HepG2 (cell line): ENCODE measurements at regions not wholly inside any gene's neighbourhood (a gene's known extent, or its start where the extent isn't known, plus 50 kb on each side); places are given as distances from the start of the nearest gene placed in this dataset.

Experiments
- ATAC-seq: fragments of 200-7000 bp; cut with Tn5 transposase; 3 replicates; pipeline ENCODE4 v1.9.1; 2020; ENCODE audit warnings: mild to moderate bottlenecking, moderate library complexity
- BruUV-seq: library from RNA; stranded (reverse); fragments of 400-500 nt; replicated peaks from 2 replicates; lab custom pipeline; 2021; lab: Mats Ljungman, UMichigan
- CTCF ChIA-PET: fragments of 300-600 bp; formaldehyde crosslinking; extraction: SDS; loops from one replicate; lab custom pipeline; 2021; ENCODE audit warnings: low total read pairs, inconsistent platforms, low intra/inter-chr PET ratio; lab: Yijun Ruan, JAX
- POLR2A ChIA-PET: fragments of 350-600 bp; sonication (Branson Sonifier 250); formaldehyde crosslinking; loops from one replicate; lab custom pipeline; 2020; ENCODE audit warnings: antibody characterized with exemption, inconsistent platforms; lab: Yijun Ruan, JAX
- DNase-seq: peaks from one replicate; pipeline ENCODE4 v3.0.0-alpha.2; 2015; ENCODE audit warnings: low spot score
- FAIRE-seq: peaks from 3 replicates; lab custom pipeline; 2011; peaks lifted over from hg19 to GRCh38; lab: Jason Lieb, UNC
- H2AFZ ChIP-seq: one replicate; pipeline ENCODE4 v1.6.1; 2011; ENCODE audit warnings: low read length, inconsistent platforms
- H3K27ac ChIP-seq: fragments of 300-600 bp; 3 replicates; pipeline ENCODE4 v1.8.0; 2011; ENCODE audit warnings: mixed run types, mild to moderate bottlenecking, mixed read lengths, low read length, inconsistent platforms; ENCODE audit not compliant: insufficient read depth; ENCODE audit errors: extremely low read length
- H3K27me3 ChIP-seq, 2 experiments: fragments of 200-600 bp in 1 of 2; 2 replicates in 1 of 2; 3 replicates in 1 of 2; pipeline versions ENCODE4 v1.6.0 to v1.8.0; 2011; ENCODE audit warnings: low read length in 2 of 2, mild to moderate bottlenecking in 2 of 2, moderate library complexity in 2 of 2, inconsistent platforms in 1 of 2; ENCODE audit not compliant: insufficient read depth in 2 of 2, control insufficient read depth in 1 of 2
- H3K36me3 ChIP-seq, 2 experiments: fragments of 200-600 bp in 1 of 2; replicated peaks in 1 of 2; 2 replicates in 1 of 2; 3 replicates in 1 of 2; pipeline versions ENCODE4 v1.5.1 to v1.8.0; 2011; ENCODE audit warnings: low read length in 2 of 2, inconsistent platforms in 1 of 2; ENCODE audit not compliant: insufficient read depth in 2 of 2, control insufficient read depth in 1 of 2
- H3K4me1 ChIP-seq: 2 replicates; pipeline ENCODE4 v1.5.1; 2012; ENCODE audit warnings: low read length, inconsistent platforms; ENCODE audit not compliant: insufficient read depth
- H3K4me2 ChIP-seq: 2 replicates; pipeline ENCODE4 v1.6.0; 2011; ENCODE audit warnings: low read depth, low read length, inconsistent platforms
- H3K4me3 ChIP-seq, 3 experiments: fragments of 200-600 bp in 1 of 3; sonication (generic), shearing (Covaris generic) in 1 of 3; replicated peaks in 1 of 3; 2 replicates each; pipeline ENCODE4 v1.5.1; 2011 to 2016; ENCODE audit warnings: low read length in 3 of 3, inconsistent platforms in 2 of 3, low read depth in 2 of 3, mild to moderate bottlenecking in 2 of 3, control low read depth in 1 of 3, mixed read lengths in 1 of 3; ENCODE audit not compliant: insufficient read depth in 1 of 3
- H3K79me2 ChIP-seq: one replicate; pipeline ENCODE4 v1.6.1; 2011; ENCODE audit warnings: low read length, inconsistent platforms; ENCODE audit not compliant: insufficient read depth
- H3K9ac ChIP-seq: 2 replicates; pipeline ENCODE4 v1.6.0; 2011; ENCODE audit warnings: mild to moderate bottlenecking, low read depth, low read length, inconsistent platforms; ENCODE audit not compliant: insufficient read depth
- H3K9me3 ChIP-seq: 2 replicates; pipeline ENCODE4 v1.5.1; 2012; ENCODE audit warnings: mild to moderate bottlenecking, low read length
- H4K20me1 ChIP-seq: 2 replicates; pipeline ENCODE4 v1.6.0; 2011; ENCODE audit warnings: inconsistent platforms, mild to moderate bottlenecking, low read length, moderate library complexity; ENCODE audit not compliant: insufficient read depth
- ATF7 ChIP-seq, 2 experiments: fragments of 450-650 bp in 1 of 2; sonication (generic) in 1 of 2; formaldehyde crosslinking in 1 of 2; IDR thresholded peaks; 2 replicates each; pipeline versions ENCODE4 v1.4.0 to v1.6.1; 2016 to 2020; ENCODE audit warnings: antibody characterized with exemption in 1 of 2, mild to moderate bottlenecking in 1 of 2, missing genetic modification reagents in 1 of 2
- CREB1 ChIP-seq, 2 experiments: fragments of 450-650 bp in 1 of 2; IDR thresholded peaks; 2 replicates each; pipeline ENCODE4 v1.6.1; 2016 to 2017; ENCODE audit warnings: control low read depth in 1 of 2, mild to moderate bottlenecking in 1 of 2, missing compliant biosample characterization in 1 of 2, missing genetic modification characterization in 1 of 2
- HOXA3 ChIP-seq: sonication (generic); formaldehyde crosslinking; IDR thresholded peaks from 2 replicates; pipeline ENCODE4 v1.5.0; 2020; ENCODE audit warnings: missing genetic modification reagents
- MAX ChIP-seq: IDR thresholded peaks from 2 replicates; pipeline ENCODE4 v1.6.1; 2012; ENCODE audit warnings: inconsistent platforms
- NFE2 ChIP-seq: sonication (generic); formaldehyde crosslinking; IDR thresholded peaks from 2 replicates; pipeline ENCODE4 v1.4.0; 2020; ENCODE audit warnings: missing genetic modification reagents
- NFE2L2 ChIP-seq: fragments of 150-350 bp; IDR thresholded peaks from 2 replicates; pipeline ENCODE4 v1.6.1; 2014; ENCODE audit warnings: low read length
- NFKB2 ChIP-seq: sonication (generic); formaldehyde crosslinking; IDR thresholded peaks from 2 replicates; pipeline ENCODE4 v1.4.0; 2020; ENCODE audit warnings: missing genetic modification reagents, borderline replicate concordance
- PAWR ChIP-seq: sonication (generic); formaldehyde crosslinking; IDR thresholded peaks from 2 replicates; pipeline ENCODE4 v1.4.0; 2020; ENCODE audit warnings: missing genetic modification reagents, mild to moderate bottlenecking, borderline replicate concordance
- RBFOX2 ChIP-seq: fragments of 200-400 bp; formaldehyde crosslinking; IDR thresholded peaks from 2 replicates; pipeline ENCODE4 v1.6.1; 2017; ENCODE audit warnings: low read depth, mild to moderate bottlenecking, low read length
- ZNF251 ChIP-seq: sonication (generic); formaldehyde crosslinking; IDR thresholded peaks from 2 replicates; pipeline ENCODE4 v1.9.0; 2021; ENCODE audit warnings: mild to moderate bottlenecking, missing genetic modification reagents
- ZNF34 ChIP-seq: sonication (generic); formaldehyde crosslinking; IDR thresholded peaks from 2 replicates; pipeline ENCODE4 v1.4.0; 2020; ENCODE audit warnings: mild to moderate bottlenecking, missing genetic modification reagents, borderline replicate concordance
- ZNF510 ChIP-seq: sonication (generic); formaldehyde crosslinking; IDR thresholded peaks from 2 replicates; pipeline ENCODE4 v1.4.0; 2020; ENCODE audit warnings: low read depth, mild to moderate bottlenecking, missing genetic modification reagents
- WGBS: methylation state at CpG from one replicate; pipeline ENCODE4 v1.1.6; 2017; ENCODE audit warnings: low lambda C conversion rate; 5-methylcytosine and 5-hydroxymethylcytosine counted together
- in situ Hi-C: cut with HindIII; loops from 2 replicates; pipeline ENCODE4 v1.10.0; 2017; ENCODE audit warnings: low pct_unique_long_range_greater_than_20kb; ENCODE audit not compliant: extremely low pct_ligation_motif_present
- intact Hi-C: fragments of 100-400 bp; cut with micrococcal nuclease; formaldehyde crosslinking; loops from one replicate; pipeline ENCODE4 v1.10.0; 2022; ENCODE audit not compliant: unreplicated experiment
- TF ChIP-seq, protein P1 (sequence below): sonication (generic); formaldehyde crosslinking; conservative IDR thresholded peaks from 2 replicates; pipeline ENCODE4 v1.4.0; 2020; ENCODE audit warnings: missing genetic modification reagents
- TF ChIP-seq, protein P2 (sequence below): sonication (generic); IDR thresholded peaks from 2 replicates; pipeline ENCODE4 v1.6.1; 2016; ENCODE audit warnings: low read depth, borderline replicate concordance

GRCh38 chr6:66689608-66690007 lies 982.6 kb upstream of the EYS start:
- BruUV-seq, result no TSS peak
- 25% methylated on average over 4 of the region's 4 CpGs for WGBS
- CTCF ChIA-PET, result no interaction called here
- peaks cover 9% of the 10 kb centered on the region; the same call in 1 of the 2 replicates for H3K9me3 ChIP-seq
- intact Hi-C loops, result no loop called here
- no peaks in the 10 kb centered on the region for H3K27me3 ChIP-seq
- H3K4me2 ChIP-seq, result no peak overlapping the region
- no peak for ATAC-seq
- no peak for DNase-seq
- no peak overlapping the region for H3K4me3 ChIP-seq
- H3K27ac ChIP-seq, result no peak overlapping the region
- no peaks in the 10 kb centered on the region for H3K79me2 ChIP-seq
- in situ Hi-C loops, result no loop called here
- no peaks in the 10 kb centered on the region for H3K36me3 ChIP-seq
- H4K20me1 ChIP-seq, result no peaks in the 10 kb centered on the region
- POLR2A ChIA-PET, result no interaction called here
- no peak overlapping the region for H3K9ac ChIP-seq
- no peak overlapping the region for H2AFZ ChIP-seq
- TF ChIP-seq, protein P1, sequence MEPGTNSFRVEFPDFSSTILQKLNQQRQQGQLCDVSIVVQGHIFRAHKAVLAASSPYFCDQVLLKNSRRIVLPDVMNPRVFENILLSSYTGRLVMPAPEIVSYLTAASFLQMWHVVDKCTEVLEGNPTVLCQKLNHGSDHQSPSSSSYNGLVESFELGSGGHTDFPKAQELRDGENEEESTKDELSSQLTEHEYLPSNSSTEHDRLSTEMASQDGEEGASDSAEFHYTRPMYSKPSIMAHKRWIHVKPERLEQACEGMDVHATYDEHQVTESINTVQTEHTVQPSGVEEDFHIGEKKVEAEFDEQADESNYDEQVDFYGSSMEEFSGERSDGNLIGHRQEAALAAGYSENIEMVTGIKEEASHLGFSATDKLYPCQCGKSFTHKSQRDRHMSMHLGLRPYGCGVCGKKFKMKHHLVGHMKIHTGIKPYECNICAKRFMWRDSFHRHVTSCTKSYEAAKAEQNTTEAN, result no peak
- TF ChIP-seq CREB1 (IDR thresholded peaks at IDR 0.05), result peak; percentile 53; the same call in 1 of the 2 replicates
- no peak for TF ChIP-seq CREB1 (CRISPR knock-in tag; IDR thresholded peaks at IDR 0.05)
- no peak for TF ChIP-seq ZNF510
- TF ChIP-seq HOXA3 (CRISPR knock-in tag), result no peak
- TF ChIP-seq NFKB2 (CRISPR knock-in tag), result no peak
- TF ChIP-seq NFE2, result no peak
- no peak for TF ChIP-seq ZNF34 (CRISPR knock-in tag)
- TF ChIP-seq, protein P2, sequence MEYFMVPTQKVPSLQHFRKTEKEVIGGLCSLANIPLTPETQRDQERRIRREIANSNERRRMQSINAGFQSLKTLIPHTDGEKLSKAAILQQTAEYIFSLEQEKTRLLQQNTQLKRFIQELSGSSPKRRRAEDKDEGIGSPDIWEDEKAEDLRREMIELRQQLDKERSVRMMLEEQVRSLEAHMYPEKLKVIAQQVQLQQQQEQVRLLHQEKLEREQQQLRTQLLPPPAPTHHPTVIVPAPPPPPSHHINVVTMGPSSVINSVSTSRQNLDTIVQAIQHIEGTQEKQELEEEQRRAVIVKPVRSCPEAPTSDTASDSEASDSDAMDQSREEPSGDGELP, result no peak
- no peak for TF ChIP-seq ZNF251
- peak; percentile 70 for TF ChIP-seq ATF7 (IDR thresholded peaks at IDR 0.05)
- TF ChIP-seq ATF7 (CRISPR knock-in tag; IDR thresholded peaks at IDR 0.05), result no peak
- no peak for TF ChIP-seq MAX
- no peak for TF ChIP-seq PAWR (CRISPR knock-in tag)
- TF ChIP-seq NFE2L2, result no peak
- TF ChIP-seq RBFOX2, result no peak
- TF ChIP-seq, all 625 proteins: peak for 2
- FAIRE-seq, result no peak
- H3K4me1 ChIP-seq, result no peaks in the 10 kb centered on the region
